Fibroblast of the conjunctiva (primary cell): ENCODE measurements at regions not wholly inside any gene's neighbourhood (a gene's known extent, or its start where the extent isn't known, plus 50 kb on each side); places are given as distances from the start of the nearest gene placed in this dataset.
A peak's percentile ranks its signal among the peaks of the same experiment; 100 is the strongest.
"Not testable (repeated sequence)": the region's sequence is repeated elsewhere in the genome, so short reads cannot be mapped to it uniquely, and the experiment has no call there.

Experiments
- DNase-seq: peaks from one replicate; pipeline ENCODE4 v3.0.0-alpha.2; 2010; ENCODE audit warnings: low read depth

DNA sequence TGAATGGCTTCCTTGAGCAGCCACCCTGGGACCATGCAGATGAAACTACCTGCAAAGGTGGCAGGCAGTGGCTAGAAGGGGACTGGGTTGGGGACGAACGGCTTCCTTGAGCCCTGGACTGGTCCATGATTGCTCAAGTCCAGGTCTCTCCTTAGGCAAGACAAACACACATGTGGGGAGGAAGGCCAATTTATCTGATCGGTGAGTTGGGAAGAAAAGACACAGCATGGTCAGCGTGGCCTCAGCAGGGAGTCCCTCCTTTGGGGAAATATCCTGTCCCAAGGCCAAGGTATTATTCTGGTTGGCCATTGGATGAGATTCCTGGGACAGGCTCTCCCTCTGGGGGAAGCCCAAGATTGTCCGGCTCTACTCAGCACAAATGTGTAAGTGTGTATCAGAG, 116.3 kb upstream of the ERG start:
- no peak for DNase-seq

DNA sequence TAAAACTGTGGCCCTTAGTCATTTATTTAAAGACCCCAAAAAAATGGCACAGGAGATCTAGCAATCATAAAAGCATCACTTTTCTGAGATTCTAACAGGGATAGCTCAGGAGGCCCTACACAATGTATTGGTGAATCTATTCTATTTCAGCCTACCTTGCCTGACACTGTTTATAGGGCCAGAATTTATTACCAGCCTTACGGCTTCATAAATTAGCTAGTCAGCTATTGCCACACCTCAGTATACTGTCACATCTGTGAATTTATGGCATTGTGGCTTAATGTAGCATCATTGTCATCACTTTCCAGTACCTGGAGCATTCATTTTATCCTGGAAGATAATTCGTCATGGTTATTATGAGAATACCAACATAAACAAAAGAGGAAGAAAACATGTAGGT, 121.2 kb upstream of the ERG start:
- DNase-seq, result no peak

DNA sequence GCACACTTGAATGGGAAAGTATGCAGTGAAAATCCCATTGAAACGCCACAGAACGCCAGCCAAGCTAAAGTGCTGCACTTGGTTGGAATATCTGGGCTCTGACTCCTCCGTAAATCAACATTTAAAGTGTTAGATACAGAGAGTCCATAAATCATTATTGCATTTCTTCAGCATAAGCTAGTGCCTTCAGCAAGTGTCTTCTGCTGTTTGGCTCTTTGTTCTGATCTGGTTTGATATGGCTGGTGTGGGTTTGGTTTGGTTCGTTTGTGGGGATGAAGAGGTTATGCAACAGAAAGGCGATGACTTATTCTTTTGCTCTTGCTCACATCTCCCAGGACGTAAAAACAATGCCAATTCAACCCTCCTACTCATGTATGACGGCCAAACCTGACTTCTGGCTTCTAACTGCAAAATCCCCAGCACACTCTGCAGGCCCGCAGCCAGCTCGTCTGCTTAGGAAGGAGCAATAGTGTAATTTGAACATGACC, 121.8 kb upstream of the ERG start:
- DNase-seq, result peak; percentile 52

DNA sequence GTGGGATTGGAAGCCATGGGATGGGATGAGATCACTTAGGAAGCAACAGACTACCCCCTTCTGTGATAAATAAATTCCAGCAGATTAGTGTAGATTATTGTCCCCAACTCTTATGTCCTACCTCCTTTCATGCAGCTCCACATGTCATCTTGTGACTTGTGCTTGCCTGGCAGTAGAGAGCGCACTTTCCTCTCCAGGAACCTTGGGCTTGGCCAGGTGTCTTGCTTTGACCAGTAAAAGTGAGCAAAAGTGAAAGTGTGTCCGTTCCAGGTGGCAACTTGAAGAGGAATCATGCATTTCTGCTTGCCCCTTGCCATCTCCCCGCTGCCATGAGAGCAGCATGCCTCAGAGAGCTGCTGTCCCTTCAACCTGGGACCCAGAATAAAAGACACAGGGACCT, 122.9 kb upstream of the ERG start:
- no peak for DNase-seq

DNA sequence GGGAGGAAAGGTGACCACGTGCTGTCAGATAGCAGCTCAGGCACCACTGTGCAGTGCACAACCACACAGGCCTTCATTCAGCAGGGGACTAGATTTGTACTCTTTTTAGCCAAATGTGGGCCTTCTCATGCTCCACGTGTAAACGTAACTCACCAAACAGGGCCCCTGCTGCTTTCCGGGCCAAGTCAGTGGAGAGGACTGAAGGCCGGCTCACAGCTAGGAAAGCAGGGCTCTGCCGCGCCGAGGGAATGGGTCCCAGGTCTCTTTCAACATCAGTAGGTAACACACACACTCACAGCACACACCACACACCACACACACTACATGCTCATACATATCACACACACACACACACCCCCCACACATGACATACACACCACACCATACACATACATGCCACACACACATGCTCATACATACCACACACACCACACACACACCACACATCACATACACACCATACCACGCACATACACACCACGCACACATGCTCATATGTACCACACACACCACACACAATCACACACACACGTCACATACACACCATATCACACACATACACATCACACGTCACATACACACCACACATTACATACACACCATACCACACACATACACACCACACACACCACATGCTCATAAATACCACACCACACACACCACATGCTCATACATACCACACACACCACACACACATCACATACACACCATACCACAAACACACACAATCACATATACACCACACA, 124.0 kb upstream of the ERG start:
- no peak for DNase-seq

DNA sequence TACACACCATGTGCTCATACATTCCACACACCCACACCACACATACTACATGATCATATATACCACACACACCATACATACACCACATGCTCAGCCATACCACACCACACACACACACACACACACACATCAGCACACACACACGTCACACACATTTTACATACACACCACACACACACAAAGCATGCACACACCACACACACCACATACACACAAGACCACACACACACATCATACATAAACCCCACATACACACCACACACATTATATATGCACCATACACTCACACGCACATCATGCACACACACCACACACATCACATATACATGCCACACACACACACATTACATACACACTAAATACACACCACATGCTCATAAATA, 124.5 kb upstream of the ERG start:
- DNase-seq, result no peak

DNA sequence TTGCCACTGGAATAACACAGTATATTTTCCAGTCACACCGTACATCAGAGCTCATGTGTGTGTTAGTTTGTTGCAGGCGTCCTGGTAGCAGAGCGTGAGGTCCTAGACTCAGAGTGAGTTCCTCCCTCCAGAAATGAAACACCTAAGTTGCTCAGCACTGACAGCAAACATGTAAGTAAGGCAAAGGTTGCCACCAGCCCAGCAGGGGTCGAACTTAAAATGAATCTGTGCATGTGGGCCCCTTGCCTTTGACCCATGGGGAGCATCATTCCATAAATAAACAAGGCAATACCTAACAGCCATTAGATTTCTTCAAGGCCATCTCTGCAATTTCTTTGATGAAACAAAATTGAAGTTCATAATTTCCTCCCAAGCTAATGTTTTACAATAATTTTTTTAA, 125.3 kb upstream of the ERG start:
- DNase-seq, result no peak

DNA sequence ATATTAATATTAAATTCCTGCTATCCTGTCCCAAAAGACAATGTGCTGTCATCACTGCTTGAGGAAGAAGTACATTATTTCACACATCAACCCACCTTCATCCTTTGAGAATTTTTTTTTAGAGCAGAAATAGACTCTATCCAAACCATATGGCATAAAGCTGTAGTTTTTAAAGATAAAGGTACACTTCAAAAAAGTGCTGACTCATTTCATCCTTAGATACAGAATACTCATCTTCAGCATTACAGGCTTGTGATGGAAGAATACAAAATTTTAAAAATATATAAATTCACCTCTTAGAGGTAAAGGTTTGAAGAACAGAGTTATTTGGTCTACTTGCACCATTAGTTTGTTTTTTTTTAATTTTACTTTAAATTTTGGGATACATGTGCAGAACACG, 126.7 kb upstream of the ERG start:
- no peak for DNase-seq

DNA sequence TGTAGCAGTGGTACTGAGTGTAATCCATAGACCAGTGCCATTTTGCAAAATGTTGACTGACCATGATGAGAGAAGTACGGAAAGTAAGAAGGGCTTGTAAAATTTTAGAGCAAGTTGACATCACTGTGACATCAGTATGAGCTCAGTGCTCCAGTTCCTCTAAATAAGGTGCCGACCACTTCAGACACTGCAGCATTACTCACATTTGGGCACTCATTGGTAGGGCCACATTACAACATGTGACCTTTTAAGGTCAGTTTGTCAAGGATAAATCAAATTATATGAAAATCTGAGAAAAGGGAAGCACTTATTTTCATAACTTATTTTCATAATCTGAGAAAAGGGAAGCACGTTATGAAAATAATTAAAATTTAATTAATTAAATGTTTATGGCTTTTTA, 128.0 kb upstream of the ERG start:
- DNase-seq, result no peak

DNA sequence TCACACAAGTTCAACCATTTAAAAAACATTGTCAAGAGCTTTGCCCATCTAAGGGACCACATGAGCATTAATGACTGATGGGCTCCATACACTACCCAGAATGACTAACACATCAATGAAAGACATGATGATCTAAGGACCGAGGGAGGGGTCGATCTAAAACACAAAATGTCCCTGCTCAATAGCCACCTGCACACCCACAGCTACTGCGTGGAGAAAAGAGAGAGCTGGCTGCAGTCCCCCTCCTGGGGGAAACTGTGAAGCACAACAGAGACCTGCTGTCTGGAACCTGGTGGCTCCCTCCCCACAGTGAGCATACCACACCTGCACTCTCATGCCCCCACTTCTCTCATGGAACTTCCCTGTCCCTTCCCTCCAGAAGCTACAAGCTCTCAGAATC, 130.1 kb upstream of the ERG start:
- DNase-seq, result no peak

DNA sequence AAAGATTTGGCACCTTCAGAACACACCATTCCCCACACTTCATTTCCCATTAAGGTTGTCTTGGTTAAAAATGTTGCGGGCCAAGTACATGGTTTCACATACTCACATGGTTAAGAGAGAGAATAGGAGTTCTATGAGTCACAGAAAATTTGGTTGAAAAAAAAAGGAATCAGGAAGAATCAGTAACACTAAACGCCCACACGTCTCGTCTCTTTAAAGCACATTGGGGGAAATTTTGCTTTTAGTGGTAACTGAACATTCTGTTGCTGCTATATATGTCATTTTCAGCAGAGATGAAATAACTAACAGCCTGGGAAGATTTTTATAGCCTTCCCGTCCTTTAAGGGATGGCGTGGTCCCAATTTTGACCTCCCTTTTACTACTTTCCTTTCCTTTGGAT, 132.9 kb upstream of the ERG start:
- DNase-seq, result no peak

DNA sequence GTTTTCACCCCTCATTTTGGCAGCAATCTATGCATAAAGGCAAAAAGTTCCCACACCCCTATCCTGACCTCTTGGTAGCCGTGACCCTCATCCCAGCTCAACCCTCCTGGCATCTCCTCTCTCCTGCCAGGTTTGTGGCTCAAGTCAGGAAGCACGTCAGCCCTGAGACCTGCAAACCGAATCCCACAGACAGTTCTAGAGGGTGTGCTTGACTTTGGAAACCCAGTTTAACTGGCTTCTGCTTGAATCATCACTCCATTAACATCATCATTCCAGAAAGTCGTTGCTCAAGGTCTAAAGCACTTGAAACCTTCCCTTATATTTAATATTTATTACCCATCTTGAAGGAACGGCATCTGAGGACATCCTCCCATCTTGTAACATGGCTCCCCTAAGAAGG, 133.4 kb upstream of the ERG start:
- no peak for DNase-seq

DNA sequence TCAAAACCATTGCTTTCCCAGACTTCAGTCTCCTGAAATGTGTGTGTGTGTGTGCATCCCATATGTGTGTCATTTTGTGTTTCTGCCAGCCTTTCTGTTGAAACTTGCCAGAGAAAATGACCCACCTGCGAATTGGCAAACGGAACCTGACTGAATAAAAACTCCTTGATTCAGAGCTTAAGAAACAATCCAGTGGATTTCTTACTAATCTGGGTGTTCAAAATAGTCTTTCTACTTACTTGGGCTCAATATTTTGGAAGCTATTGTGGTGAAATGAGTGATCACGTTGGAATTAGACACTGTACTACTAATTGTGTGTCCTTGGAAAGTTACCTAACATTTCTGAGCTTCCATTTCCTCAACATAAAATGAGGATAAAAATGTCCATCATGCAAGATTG, 138.9 kb upstream of the ERG start:
- DNase-seq, result no peak

DNA sequence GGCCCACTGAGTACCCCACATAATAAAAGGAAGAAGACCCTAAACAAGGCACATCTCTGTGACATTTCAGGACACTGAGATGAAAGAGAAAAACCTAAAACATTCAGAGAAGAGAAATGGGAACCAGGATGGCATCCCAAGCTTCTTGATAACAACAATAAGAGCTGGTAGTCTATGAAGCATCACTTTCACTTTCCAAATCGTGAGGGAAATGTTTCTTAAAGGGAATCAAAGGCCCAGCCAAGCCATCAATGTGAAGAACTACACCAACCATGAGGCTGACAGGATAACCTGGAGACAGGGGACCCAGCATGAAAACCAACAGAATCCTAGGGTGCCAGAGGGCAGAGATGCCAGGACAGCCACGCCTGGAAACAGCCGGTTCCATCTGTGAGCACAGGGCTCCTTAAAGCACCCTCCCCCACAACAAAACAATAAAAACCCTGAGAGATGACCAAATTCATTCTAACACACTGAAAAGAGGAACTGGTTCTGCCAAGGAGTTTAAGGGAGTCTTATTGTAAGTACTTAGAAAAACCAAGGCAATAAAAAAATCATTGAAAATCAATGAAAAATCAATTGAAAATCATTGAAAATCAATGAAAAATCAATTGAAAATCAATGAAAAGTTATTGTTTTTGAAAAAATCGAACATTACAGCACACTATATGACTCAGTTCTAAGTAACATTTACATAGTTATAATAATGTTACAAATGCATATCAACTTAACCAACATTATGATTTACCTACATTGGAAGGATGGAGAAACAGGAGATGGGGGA, 141.5 kb upstream of the ERG start:
- no peak for DNase-seq

DNA sequence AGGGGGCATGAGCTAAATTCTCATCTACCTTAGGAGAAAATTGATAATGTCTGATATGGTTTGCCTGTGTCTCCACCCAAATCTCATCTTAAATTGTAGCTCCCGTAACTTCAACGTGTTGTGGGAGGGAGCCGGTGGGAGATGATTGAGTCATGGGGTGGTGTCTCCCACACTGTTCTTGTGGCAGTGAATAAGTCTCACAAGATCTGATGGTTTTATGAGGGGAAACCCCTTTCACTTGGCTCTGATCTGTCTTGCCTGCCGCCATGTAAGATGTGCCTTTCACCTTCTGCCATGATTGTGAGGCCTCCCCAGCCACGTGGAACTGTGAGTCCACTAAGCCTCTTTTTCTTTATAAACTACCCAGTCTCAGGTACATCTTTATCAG, 142.1 kb upstream of the ERG start:
- not testable (repeated sequence) for DNase-seq

DNA sequence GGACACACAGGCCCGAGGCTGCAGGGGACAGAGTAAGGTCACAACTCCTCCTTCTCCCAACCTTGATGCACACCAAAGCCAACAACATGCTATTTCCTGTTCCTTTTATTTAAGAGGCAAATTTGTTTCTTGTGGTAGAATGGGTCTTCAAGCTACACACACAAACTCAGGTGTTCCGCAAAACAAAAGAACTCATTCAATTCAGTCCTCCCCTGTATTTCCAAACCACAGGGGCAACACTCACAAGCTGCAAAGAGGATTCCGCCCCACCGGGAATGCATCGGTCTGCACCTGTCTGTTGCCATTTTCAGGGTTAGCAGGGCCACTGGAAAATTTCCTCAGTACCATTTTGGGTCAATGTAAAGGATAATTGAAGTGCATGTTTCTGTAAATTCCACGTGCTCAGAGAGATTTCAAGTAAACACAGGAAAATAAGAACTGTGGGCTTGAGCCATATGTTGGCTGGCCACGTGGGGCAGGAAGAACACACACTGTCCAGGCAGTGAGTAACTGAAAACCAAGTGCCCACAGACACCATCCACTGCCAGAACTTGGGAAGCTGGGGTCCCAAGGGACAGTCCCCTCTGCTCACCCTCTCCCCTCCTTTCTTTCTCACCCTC, 145.2 kb upstream of the ERG start:
- DNase-seq, result no peak

DNA sequence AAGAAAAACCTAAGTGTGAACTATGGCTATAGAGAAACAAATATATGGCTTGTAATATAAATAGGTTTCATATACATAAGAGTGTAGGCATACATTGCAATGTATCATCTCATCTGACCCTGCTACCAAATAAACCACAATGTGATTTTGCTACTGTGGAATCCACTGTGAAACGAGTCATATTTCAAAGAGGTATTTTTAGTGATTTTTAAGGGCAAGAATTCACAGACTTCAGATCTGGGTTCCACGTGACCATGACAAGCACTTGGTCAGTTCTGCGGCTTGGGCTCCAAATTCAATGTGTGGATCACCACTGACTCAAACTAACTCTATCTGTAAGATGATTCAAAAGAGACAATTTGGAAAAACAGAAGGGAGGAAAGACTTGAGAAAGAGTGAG, 147.0 kb upstream of the ERG start:
- DNase-seq, result no peak

DNA sequence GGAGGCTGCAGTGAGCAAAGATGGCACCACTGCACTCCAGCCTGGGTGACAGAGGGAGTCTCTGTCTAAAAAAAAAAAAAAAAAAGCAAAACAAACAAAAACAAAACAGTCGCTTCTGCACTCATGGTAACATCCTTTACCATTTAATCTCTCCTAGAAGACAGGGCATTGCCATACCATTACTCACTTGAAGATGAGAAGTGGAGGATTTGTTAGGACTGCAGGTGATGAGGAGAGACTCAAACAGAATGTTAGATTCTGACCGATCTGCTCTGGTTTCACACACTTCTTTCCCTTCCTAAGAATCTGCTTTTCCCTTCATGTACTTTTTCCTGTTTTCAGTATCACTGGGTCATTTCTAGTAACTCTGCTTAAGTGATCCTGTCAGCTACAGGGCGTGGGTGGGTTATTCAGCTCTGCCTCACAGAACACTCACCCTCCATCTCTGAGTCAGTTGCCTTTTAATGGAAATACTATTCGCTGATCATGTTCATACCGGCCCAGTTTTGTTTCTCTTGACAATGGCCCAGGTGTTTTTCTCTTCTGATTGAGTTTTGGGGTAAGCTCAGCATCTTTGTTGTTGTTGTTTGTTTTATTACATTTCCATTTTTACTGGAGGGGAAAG, 148.0 kb upstream of the ERG start:
- DNase-seq, result no peak

DNA sequence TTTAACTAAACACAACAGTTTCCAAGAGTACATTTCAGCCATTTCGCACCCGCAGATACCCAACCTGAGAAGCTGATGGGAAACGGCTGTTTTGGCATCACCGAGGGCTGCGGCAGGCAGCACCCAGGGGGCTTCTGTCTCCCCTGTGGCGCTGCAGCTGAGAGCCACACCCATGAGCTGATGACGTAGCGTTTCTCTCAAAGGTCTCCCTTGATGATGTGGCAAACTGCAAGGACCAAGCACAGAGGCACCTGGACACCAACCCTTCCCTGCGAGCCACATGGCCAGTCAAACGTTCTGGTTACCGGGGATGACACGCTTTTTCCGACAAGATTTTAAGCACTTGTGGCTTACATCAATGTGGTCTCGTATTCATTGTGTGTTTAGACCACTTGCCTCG, 150.8 kb upstream of the ERG start:
- no peak for DNase-seq

DNA sequence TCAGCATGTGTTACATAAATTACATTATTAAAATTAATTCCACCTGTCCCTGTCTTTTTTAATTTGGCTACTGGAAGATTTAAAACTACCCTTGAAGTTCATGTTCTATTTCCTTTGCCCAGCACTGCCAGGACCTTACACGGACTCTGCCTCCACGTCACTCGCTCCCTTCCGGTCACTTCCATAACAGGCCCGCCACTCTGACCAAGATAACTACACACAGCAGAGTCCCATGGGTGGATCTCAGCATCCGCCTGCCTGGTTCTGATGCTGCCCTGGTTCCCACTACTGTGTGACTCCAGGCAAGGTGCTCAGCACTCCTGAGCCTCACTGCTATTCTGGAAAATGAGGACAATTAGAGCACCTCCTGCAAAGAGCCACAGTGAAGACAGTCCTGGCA, 153.3 kb upstream of the ERG start:
- DNase-seq, result no peak

DNA sequence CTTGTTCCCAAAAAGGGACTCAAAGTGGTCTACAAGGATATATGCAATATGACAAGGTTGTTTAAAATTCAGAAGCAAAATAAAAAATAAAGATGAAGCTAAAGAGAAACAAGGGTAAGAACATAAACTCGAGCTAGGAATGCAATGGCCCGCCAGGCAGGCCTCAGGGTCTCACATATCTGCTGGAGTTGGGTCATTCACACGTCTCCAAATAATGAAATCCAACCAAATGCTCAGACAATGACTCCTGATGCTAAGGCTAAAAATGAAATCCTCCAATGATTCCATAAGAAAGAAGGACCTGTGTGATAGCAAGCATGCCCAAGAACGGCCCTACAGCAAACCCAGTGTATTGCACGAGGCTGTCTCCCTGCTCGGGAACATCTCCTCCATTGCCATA, 153.3 kb upstream of the ETS2 start:
- DNase-seq, result no peak

DNA sequence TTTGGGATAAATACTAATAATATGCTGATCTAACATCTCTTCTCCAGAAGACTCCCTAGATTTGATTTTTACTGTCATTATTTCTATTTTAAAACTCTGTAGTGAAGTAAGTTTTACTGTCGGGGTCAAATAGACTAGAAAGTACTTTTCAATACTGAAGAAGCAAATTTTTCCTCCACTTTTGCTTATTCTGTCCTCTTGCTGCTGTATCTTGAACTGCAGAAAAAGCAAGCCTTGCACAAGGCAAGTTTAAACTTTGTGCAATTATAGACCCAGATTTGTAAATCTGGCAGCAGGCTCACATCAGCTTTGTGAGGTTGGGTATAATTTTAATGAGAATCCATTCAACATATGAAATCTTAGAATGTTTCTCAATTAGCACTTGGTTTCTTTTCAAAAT, 151.1 kb upstream of the ETS2 start:
- no peak for DNase-seq

DNA sequence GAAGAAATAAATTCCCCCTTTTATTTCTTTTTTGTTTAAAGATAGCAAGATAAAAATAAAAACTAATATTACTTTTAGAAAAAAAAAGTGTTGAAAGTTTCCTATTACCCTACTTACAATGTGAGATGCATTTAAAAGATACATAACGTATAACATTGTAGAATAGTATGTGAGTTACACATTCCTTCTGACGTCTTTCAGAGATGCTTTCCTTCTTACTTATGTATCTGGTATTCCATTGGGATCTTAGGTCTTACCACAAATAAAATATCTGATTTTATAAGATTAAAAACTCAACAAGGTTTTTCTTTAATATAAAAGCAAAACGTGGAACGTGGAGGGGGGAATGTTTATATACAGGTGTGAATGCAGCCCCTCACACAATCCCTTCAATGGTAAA, 147.2 kb upstream of the ETS2 start:
- no peak for DNase-seq
